Endothelial cell of umbilical vein (primary cell): ENCODE measurements at regions not wholly inside any gene's neighbourhood (a gene's known extent, or its start where the extent isn't known, plus 50 kb on each side); places are given as distances from the start of the nearest gene placed in this dataset.

ENCODE experiments used
- BruUV-seq: library from RNA; stranded (reverse); fragments of 400-500 nt; replicated peaks from 2 replicates; lab custom pipeline; 2021; lab: Mats Ljungman, UMichigan
- CTCF ChIA-PET: fragments of 300-600, 350-600 bp; sonication (Branson Sonifier 250); formaldehyde crosslinking; loops from one replicate; lab custom pipeline; 2021; ENCODE audit warnings: antibody characterized with exemption, inconsistent platforms; lab: Charles Lee
- POLR2A ChIA-PET: fragments of 300-600, 350-600 bp; sonication (Branson Sonifier 250); formaldehyde crosslinking; loops from one replicate; lab custom pipeline; 2021; ENCODE audit warnings: antibody characterized with exemption, inconsistent platforms; lab: Charles Lee
- DNase-seq: peaks from one replicate; pipeline ENCODE4 v3.0.0-alpha.2; 2011; ENCODE audit warnings: low read depth, low spot score
- FAIRE-seq: peaks from 2 replicates; lab custom pipeline; 2011; peaks lifted over from hg19 to GRCh38; lab: Jason Lieb, UNC
- H2AFZ ChIP-seq: 2 replicates; pipeline ENCODE4 v1.6.0; 2012; ENCODE audit warnings: low read depth, low read length, control low read depth, inconsistent platforms
- H3K27ac ChIP-seq: 2 replicates; pipeline ENCODE4 v1.5.1; 2011; ENCODE audit warnings: low read depth, mild to moderate bottlenecking, control low read depth, low read length, moderate library complexity; ENCODE audit not compliant: insufficient read depth
- H3K27me3 ChIP-seq, 2 experiments: 2 replicates each; pipeline versions ENCODE4 v1.6.0 to v1.6.1; 2011; ENCODE audit warnings: low read length in 2 of 2, mixed read lengths in 1 of 2; ENCODE audit not compliant: control insufficient read depth in 2 of 2, insufficient read depth in 2 of 2
- H3K36me3 ChIP-seq, 2 experiments: 2 replicates in 1 of 2; 3 replicates in 1 of 2; pipeline ENCODE4 v1.5.1; 2011; ENCODE audit warnings: low read length in 2 of 2, mild to moderate bottlenecking in 1 of 2, moderate library complexity in 1 of 2; ENCODE audit not compliant: control insufficient read depth in 2 of 2, insufficient read depth in 2 of 2; ENCODE audit errors: extremely low read depth in 1 of 2
- H3K4me1 ChIP-seq: 3 replicates; pipeline ENCODE4 v1.5.1; 2011; ENCODE audit warnings: mild to moderate bottlenecking, low read length; ENCODE audit not compliant: control insufficient read depth, insufficient read depth; ENCODE audit errors: extremely low read depth
- H3K4me2 ChIP-seq: 2 replicates; pipeline ENCODE4 v1.6.1; 2011; ENCODE audit warnings: low read length, control low read depth, mixed read lengths; ENCODE audit not compliant: insufficient read depth
- H3K4me3 ChIP-seq, 3 experiments: fragments of 200-600 bp in 1 of 3; sonication (generic), shearing (Covaris generic) in 1 of 3; replicated peaks in 1 of 3; 2 replicates each; pipeline ENCODE4 v1.5.1; 2011 to 2016; ENCODE audit warnings: control low read depth in 3 of 3, low read length in 3 of 3, mild to moderate bottlenecking in 2 of 3, inconsistent platforms in 1 of 3, low read depth in 1 of 3, moderate library complexity in 1 of 3; ENCODE audit not compliant: insufficient read depth in 1 of 3
- H3K79me2 ChIP-seq: 2 replicates; pipeline ENCODE4 v1.6.0; 2012; ENCODE audit warnings: low read length, inconsistent platforms; ENCODE audit not compliant: control insufficient read depth, insufficient read depth
- H3K9ac ChIP-seq: replicated peaks from 2 replicates; pipeline ENCODE3; 2011; ENCODE audit warnings: low read length, control low read depth; ENCODE audit not compliant: insufficient read depth; ENCODE audit errors: extremely low read depth
- H3K9me1 ChIP-seq: replicated peaks from 3 replicates; pipeline ENCODE4 v1.6.0; 2011; ENCODE audit warnings: mild to moderate bottlenecking, low read length; ENCODE audit not compliant: control insufficient read depth, insufficient read depth; ENCODE audit errors: extremely low read depth
- H3K9me3 ChIP-seq: replicated peaks from 2 replicates; pipeline ENCODE4 v1.5.1; 2012; ENCODE audit warnings: low read length, inconsistent platforms; ENCODE audit not compliant: control insufficient read depth, insufficient read depth
- H4K20me1 ChIP-seq: replicated peaks from 2 replicates; pipeline ENCODE3; 2011; ENCODE audit warnings: mild to moderate bottlenecking, low read length; ENCODE audit not compliant: control insufficient read depth, insufficient read depth; ENCODE audit errors: extremely low read depth
- CTCF ChIP-seq, 2 donors: IDR thresholded peaks; 1 replicate in 1 of 2; 2 replicates in 1 of 2; pipeline ENCODE4 v1.5.1; 2011; ENCODE audit warnings: low read length in 2 of 2, mild to moderate bottlenecking in 2 of 2, moderate library complexity in 2 of 2, control low read depth in 1 of 2, inconsistent platforms in 1 of 2, low read depth in 1 of 2; ENCODE audit not compliant: insufficient read depth in 1 of 2; ENCODE audit errors: extremely low read depth in 1 of 2
- EZH2 ChIP-seq: IDR thresholded peaks from 2 replicates; pipeline ENCODE4 v1.6.1; 2012; ENCODE audit warnings: borderline replicate concordance, low read depth, mild to moderate bottlenecking, moderate library complexity, low read length, inconsistent platforms; ENCODE audit not compliant: severe bottlenecking
- FOS ChIP-seq: IDR thresholded peaks from 2 replicates; pipeline ENCODE4 v1.6.1; 2011; ENCODE audit warnings: mild to moderate bottlenecking, low read length, moderate library complexity, borderline replicate concordance; ENCODE audit not compliant: insufficient read depth
- GATA2 ChIP-seq: IDR thresholded peaks from 2 replicates; pipeline ENCODE4 v1.7.0; 2011; ENCODE audit warnings: low read depth, mild to moderate bottlenecking, moderate library complexity, mixed read lengths, low read length; ENCODE audit not compliant: insufficient read length, insufficient read depth
- JUN ChIP-seq: IDR thresholded peaks from 2 replicates; pipeline ENCODE4 v1.6.1; 2011; ENCODE audit warnings: borderline replicate concordance, low read depth; ENCODE audit not compliant: insufficient read length, insufficient read depth
- MAX ChIP-seq: IDR thresholded peaks from 2 replicates; pipeline ENCODE4 v1.6.1; 2011; ENCODE audit not compliant: insufficient read depth, insufficient read length
- MYC ChIP-seq: IDR thresholded peaks from one replicate; pipeline ENCODE4 v1.6.1; 2011; ENCODE audit warnings: mild to moderate bottlenecking, low read depth, low read length
- POLR2A ChIP-seq: IDR thresholded peaks from 2 replicates; pipeline ENCODE4 v1.6.1; 2012; ENCODE audit warnings: low read depth, mild to moderate bottlenecking, control low read depth, low read length
- POLR2AphosphoS5 ChIP-seq: IDR thresholded peaks from 2 replicates; pipeline ENCODE4 v1.6.1; 2012; ENCODE audit warnings: low read depth, mild to moderate bottlenecking, control low read depth, low read length, moderate library complexity; ENCODE audit not compliant: insufficient read depth
- dilution Hi-C: fragments of 300-500 bp; cut with MboI; formaldehyde crosslinking; loops from one replicate; pipeline ENCODE4 v1.15.0; 2019; ENCODE audit warnings: low sequenced_read_pairs; ENCODE audit not compliant: extremely low pct_ligation_motif_present
- intact Hi-C: fragments of 100-400 bp; cut with micrococcal nuclease; formaldehyde crosslinking; loops from one replicate; pipeline ENCODE4 v1.10.0; 2022

GRCh38 chr2:125874564-125874963 lies 781.4 kb upstream of the GYPC start:
- H3K4me3 ChIP-seq = no peak overlapping the region
- H3K27me3 ChIP-seq = no peaks in the 10 kb centered on the region
- H3K9me1 ChIP-seq = no peaks in the 10 kb centered on the region
- no peak overlapping the region for H3K27ac ChIP-seq
- FAIRE-seq (no peak), DNase-seq (no peak)
- no peak overlapping the region for H2AFZ ChIP-seq
- H3K4me1 ChIP-seq = no peaks in the 10 kb centered on the region
- POLR2A ChIA-PET = no interaction called here
- intact Hi-C loops = no loop called here
- no peak overlapping the region for H3K4me2 ChIP-seq
- dilution Hi-C loops = no loop called here
- peaks cover 2% of the 10 kb centered on the region for H3K9me3 ChIP-seq
- TF ChIP-seq CTCF (IDR thresholded peaks at IDR 0.05; ENCODE audit: extremely low read depth in 1 of 2, insufficient read depth in 1 of 2, low read depth in 1 of 2, low read length in 2 of 2) (no peak), EZH2 (no peak), POLR2AphosphoS5 (no peak), MYC (no peak), FOS (no peak), MAX (no peak), POLR2A (no peak), GATA2 (no peak), JUN (no peak)
- CTCF ChIA-PET = no interaction called here
- H3K79me2 ChIP-seq = no peaks in the 10 kb centered on the region
- no TSS peak for BruUV-seq
- H3K9ac ChIP-seq = no peak overlapping the region
- no peaks in the 10 kb centered on the region for H3K36me3 ChIP-seq
- H4K20me1 ChIP-seq = no peaks in the 10 kb centered on the region
